Epithelial cell of esophagus (primary cell): ENCODE measurements at regions not wholly inside any gene's neighbourhood (a gene's known extent, or its start where the extent isn't known, plus 50 kb on each side); places are given as distances from the start of the nearest gene placed in this dataset.

Source experiments
- DNase-seq: peaks from one replicate; pipeline ENCODE4 v3.0.0; 2010; ENCODE audit warnings: low read depth
- H3K4me3 ChIP-seq: 2 replicates; pipeline ENCODE4 v1.5.1; 2011; ENCODE audit warnings: mild to moderate bottlenecking, low read length, control low read depth
- CTCF ChIP-seq: IDR thresholded peaks from 2 replicates; pipeline ENCODE4 v1.5.1; 2011; ENCODE audit warnings: low read depth, mild to moderate bottlenecking, low read length, control low read depth, inconsistent platforms; ENCODE audit not compliant: insufficient read depth; ENCODE audit errors: missing control alignments

GRCh38 chr13:99050983-99051488 is 73.2 kb upstream of the DOCK9 start:
- no peak for DNase-seq
- H3K4me3 ChIP-seq: no peak overlapping the region
- TF ChIP-seq CTCF: no peak

GRCh38 chr13:99051768-99052455 is 74.0 kb upstream of the DOCK9 start:
- no peak overlapping the region for H3K4me3 ChIP-seq
- no peak for DNase-seq
- TF ChIP-seq CTCF: no peak

- no peak for DNase-seq
- no peak for TF ChIP-seq CTCF
- no peak overlapping the region for H3K4me3 ChIP-seq
These were observed 75.9 kb upstream of the DOCK9 start for GRCh38 chr13:99053636-99054233.

- no peak for DNase-seq
- H3K4me3 ChIP-seq: no peak overlapping the region
- no peak for TF ChIP-seq CTCF
These were observed 77.4 kb upstream of the DOCK9 start for GRCh38 chr13:99055281-99055680.

- DNase-seq: no peak
- no peak for TF ChIP-seq CTCF
- no peak overlapping the region for H3K4me3 ChIP-seq
These were observed 77.9 kb upstream of the DOCK9 start for GRCh38 chr13:99055735-99056134.

- peak; percentile 58 for DNase-seq
- TF ChIP-seq CTCF: no peak
- H3K4me3 ChIP-seq: no peak overlapping the region
These were observed 78.6 kb upstream of the DOCK9 start for GRCh38 chr13:99056381-99057014.
